ENCODE measurements at regions not wholly inside any gene's neighbourhood (a gene's known extent, or its start where the extent isn't known, plus 50 kb on each side); places are given as distances from the start of the nearest gene placed in this dataset.
"Not testable (repeated sequence)": the region's sequence is repeated elsewhere in the genome, so short reads cannot be mapped to it uniquely, and the experiment has no call there.

DNA sequence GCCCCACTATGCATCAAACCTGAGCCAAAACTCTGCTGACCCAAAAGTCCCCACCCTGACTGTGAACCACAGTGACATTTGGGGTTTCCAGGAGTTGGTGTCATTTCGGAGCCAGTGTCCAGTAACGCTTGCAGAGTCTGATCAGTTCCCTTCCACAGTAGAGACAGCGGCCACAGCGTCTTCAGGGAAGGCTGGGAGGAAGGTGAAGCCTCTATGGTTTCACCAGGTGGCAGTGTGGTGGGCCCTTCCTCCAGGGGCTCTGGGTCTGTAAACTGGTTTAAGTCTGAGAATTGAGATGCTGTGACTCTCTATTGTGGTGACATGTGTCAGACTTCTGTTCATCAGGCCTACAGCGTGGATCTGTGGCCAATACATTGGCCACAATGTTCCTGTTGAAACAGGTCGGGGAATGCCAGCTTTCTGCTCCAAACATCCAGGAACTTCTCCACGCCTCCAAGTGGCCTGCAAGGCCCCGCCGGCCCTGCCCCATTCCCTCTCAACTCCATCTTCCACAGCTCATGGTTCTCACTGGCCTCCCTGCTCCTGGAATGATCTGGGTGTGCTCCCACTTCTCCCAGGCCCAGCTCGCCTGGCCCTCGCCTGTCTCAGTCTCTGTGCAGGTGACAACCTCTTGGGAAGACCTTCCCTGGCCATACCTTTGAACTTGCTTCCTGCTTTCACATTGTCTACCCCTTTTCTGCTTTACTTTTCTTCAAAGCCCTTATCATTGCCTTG, 124.5 kb upstream of the FAM20C start:
- Mint-ChIP-seq H3K36me3 (ENCODE audit: low read depth) (no peaks in the 10 kb centered on the region), H3K9me3 (no peaks in the 10 kb centered on the region), H3K4me1 (no peaks in the 10 kb centered on the region), H3K27ac (no peak overlapping the region), H3K4me3 (no peak overlapping the region), H3K27me3 (no peaks in the 10 kb centered on the region)
- no peak for DNase-seq
- CTCF ChIA-PET: no interaction called here
- POLR2A ChIA-PET: no interaction called here

GRCh38 chr7:68629-69028, 123.7 kb upstream of the FAM20C start:
- CTCF ChIA-PET: no interaction called here
- Mint-ChIP-seq H3K27me3 (no peaks in the 10 kb centered on the region), H3K9me3 (no peaks in the 10 kb centered on the region), H3K4me3 (no peak overlapping the region), H3K27ac (no peak overlapping the region), H3K36me3 (ENCODE audit: low read depth) (no peaks in the 10 kb centered on the region), H3K4me1 (no peaks in the 10 kb centered on the region)
- DNase-seq: no peak
- POLR2A ChIA-PET: no interaction called here

DNA sequence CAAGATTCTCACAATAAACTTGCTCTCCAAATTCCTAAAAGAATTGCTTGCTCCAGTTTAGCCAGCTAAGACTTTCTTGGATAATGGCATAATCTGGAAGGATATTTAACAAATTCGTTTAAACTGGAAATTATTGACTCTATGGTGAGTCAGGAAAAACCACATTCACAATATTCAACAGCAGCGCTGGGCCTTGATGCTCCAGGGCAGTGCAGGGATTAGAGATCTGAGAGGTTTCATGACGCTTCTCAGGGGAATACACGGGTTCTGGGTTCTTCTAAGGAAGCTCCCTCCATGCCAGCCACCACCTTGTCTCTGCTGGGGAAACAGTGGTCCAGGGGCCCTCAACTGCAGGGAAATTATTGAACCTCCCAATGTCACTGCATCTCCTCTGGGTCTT, 123.3 kb upstream of the FAM20C start:
- H3K4me1 Mint-ChIP-seq; H3K27me3 Mint-ChIP-seq; POLR2A ChIA-PET; H3K4me3 Mint-ChIP-seq; H3K36me3 Mint-ChIP-seq (ENCODE audit: low read depth); H3K9me3 Mint-ChIP-seq; DNase-seq; CTCF ChIA-PET; H3K27ac Mint-ChIP-seq: not testable (repeated sequence)

GRCh38 chr7:69499-70123, 122.8 kb upstream of the FAM20C start:
- H3K36me3 Mint-ChIP-seq (ENCODE audit: low read depth); DNase-seq; H3K27me3 Mint-ChIP-seq; CTCF ChIA-PET; POLR2A ChIA-PET; H3K27ac Mint-ChIP-seq; H3K4me3 Mint-ChIP-seq; H3K9me3 Mint-ChIP-seq; H3K4me1 Mint-ChIP-seq: not testable (repeated sequence)

DNA sequence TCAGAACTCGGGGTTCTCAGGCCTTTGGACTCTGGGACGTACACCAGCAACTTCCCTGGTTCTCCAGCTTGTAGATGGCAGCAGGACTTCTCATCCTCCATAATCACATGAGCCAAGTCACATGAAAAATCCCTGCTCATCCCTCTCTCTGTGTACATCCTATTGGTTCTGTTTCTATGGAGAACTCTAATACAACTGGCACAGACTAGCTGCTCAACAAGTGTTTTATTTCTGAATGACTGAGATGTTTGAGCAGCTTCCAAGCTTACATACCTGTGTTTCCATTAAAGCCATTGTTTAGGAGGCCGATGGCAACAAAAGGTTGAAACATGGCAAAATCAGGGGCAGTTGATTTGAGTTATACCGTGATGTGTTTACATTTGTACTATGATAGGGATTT, 122.2 kb upstream of the FAM20C start:
- H3K4me3 Mint-ChIP-seq; H3K4me1 Mint-ChIP-seq; DNase-seq; POLR2A ChIA-PET; H3K9me3 Mint-ChIP-seq; H3K27ac Mint-ChIP-seq; H3K27me3 Mint-ChIP-seq; H3K36me3 Mint-ChIP-seq (ENCODE audit: low read depth); CTCF ChIA-PET: not testable (repeated sequence)

DNA sequence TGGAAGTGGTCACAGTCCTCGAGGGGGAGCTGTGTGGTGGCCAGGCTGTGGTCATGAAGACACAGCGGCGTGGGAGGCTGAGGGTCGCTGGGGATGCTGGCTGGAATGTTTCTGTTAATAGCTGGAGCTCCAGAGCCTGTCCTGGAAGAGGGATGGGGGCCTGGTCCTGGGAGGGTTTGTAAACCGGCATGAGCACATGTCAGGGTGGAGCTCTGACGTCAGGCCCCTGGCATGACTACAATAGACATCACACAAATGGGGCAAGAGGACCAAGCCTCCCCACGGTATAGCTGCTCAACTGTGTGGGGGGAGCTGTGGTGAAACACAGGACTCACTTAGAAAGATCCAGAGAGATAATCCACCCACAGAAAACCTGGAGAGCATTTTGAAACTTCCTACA, 121.4 kb upstream of the FAM20C start:
- not testable (repeated sequence) for H3K27me3 Mint-ChIP-seq

GRCh38 chr7:72266-73057, 119.9 kb upstream of the FAM20C start:
- POLR2A ChIA-PET; H3K36me3 Mint-ChIP-seq (ENCODE audit: low read depth); H3K27ac Mint-ChIP-seq; H3K4me1 Mint-ChIP-seq; H3K4me3 Mint-ChIP-seq; CTCF ChIA-PET; H3K27me3 Mint-ChIP-seq; H3K9me3 Mint-ChIP-seq; DNase-seq: not testable (repeated sequence)

More for the DNA sequence above, 121.4 kb upstream of the FAM20C start:
- POLR2A ChIA-PET; H3K9me3 Mint-ChIP-seq; CTCF ChIA-PET; H3K36me3 Mint-ChIP-seq (ENCODE audit: low read depth); H3K4me3 Mint-ChIP-seq; H3K4me1 Mint-ChIP-seq; H3K27ac Mint-ChIP-seq; DNase-seq: not testable (repeated sequence)

- CTCF ChIA-PET, DNase-seq, POLR2A ChIA-PET: not testable (repeated sequence)
These were observed 119.4 kb upstream of the FAM20C start for GRCh38 chr7:73058-73331.

GRCh38 chr7:74008-74540, 118.3 kb upstream of the FAM20C start:
- H3K4me1 Mint-ChIP-seq; H3K4me3 Mint-ChIP-seq; H3K36me3 Mint-ChIP-seq (ENCODE audit: low read depth); H3K27me3 Mint-ChIP-seq; CTCF ChIA-PET; H3K9me3 Mint-ChIP-seq; H3K27ac Mint-ChIP-seq; POLR2A ChIA-PET; DNase-seq: not testable (repeated sequence)

More at GRCh38 chr7:73058-73331, 119.4 kb upstream of the FAM20C start:
- not testable (repeated sequence) for H3K9me3 Mint-ChIP-seq; H3K27me3 Mint-ChIP-seq; H3K36me3 Mint-ChIP-seq (ENCODE audit: low read depth); H3K4me1 Mint-ChIP-seq; H3K4me3 Mint-ChIP-seq; H3K27ac Mint-ChIP-seq

DNA sequence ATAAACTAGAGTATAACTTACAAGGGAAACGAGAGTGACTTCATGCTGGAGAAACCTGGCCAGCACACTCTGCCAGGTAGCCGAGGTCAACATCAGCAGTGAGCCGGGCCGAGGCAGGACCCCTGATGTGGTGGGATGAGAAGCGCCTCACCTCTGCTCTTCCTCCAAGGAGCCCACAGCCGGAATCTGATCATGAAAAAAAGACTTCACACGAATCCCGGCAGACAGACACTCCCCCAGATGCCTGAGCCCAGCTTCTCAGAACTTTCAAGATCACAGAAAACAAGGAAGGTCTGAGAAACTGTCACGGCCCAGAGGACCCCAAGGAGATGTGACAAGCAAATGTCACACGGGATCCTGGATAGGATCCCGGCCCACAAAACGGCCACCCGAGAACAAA, 116.9 kb upstream of the FAM20C start:
- H3K36me3 Mint-ChIP-seq (ENCODE audit: low read depth); H3K27me3 Mint-ChIP-seq; POLR2A ChIA-PET; H3K9me3 Mint-ChIP-seq; H3K4me3 Mint-ChIP-seq; H3K27ac Mint-ChIP-seq; CTCF ChIA-PET; H3K4me1 Mint-ChIP-seq; DNase-seq: not testable (repeated sequence)

DNA sequence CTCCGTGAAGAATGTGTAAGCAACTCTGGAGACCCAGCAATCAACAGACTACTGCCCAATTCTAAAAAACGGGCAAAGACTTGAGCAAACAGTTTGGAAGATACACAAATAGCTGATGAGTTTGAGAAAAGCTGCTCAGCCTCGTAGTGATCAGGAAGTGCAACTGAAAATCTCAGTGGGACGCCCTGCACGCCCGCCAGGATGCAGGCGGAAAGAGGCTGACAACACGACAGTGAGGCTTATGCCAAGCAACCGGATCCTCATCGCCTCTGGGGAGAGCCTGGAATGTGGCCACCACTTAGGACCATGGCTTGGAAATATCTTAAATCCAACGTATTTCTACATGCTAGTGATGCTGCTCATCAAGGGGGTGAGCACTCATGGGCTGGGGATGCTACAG, 116.2 kb upstream of the FAM20C start:
- H3K4me3 Mint-ChIP-seq; DNase-seq; H3K36me3 Mint-ChIP-seq (ENCODE audit: low read depth); POLR2A ChIA-PET; H3K27ac Mint-ChIP-seq; CTCF ChIA-PET; H3K9me3 Mint-ChIP-seq; H3K4me1 Mint-ChIP-seq; H3K27me3 Mint-ChIP-seq: not testable (repeated sequence)

- H3K4me1 Mint-ChIP-seq; H3K27me3 Mint-ChIP-seq; H3K4me3 Mint-ChIP-seq; DNase-seq; CTCF ChIA-PET; POLR2A ChIA-PET; H3K27ac Mint-ChIP-seq; H3K36me3 Mint-ChIP-seq (ENCODE audit: low read depth); H3K9me3 Mint-ChIP-seq: not testable (repeated sequence)
These were observed 115.5 kb upstream of the FAM20C start for GRCh38 chr7:76829-77395.

DNA sequence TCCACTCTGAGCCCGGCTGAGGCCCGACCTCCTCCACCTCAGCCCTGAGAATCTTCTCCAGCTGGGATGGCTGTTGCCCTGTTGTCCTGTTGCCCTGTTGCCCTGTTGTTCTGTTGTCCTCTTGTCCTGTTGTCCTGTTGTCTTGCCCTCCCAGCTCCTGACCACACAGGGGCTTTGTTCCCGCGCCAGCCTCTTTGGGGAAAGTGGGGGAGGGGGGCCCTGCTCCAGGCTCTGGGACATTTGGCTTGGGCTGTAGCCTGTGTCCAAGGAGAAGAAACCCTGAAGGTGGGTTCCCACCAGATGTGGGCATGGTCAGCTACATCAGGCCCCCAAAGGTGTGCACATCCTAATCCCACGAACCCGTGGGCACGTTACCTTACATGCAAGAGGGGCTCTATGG, 113.5 kb upstream of the FAM20C start:
- CTCF ChIA-PET; H3K27ac Mint-ChIP-seq; H3K27me3 Mint-ChIP-seq; H3K4me1 Mint-ChIP-seq; POLR2A ChIA-PET; DNase-seq; H3K9me3 Mint-ChIP-seq; H3K36me3 Mint-ChIP-seq (ENCODE audit: low read depth); H3K4me3 Mint-ChIP-seq: not testable (repeated sequence)
